GM06990 (cell line): ENCODE measurements at regions not wholly inside any gene's neighbourhood (a gene's known extent, or its start where the extent isn't known, plus 50 kb on each side); places are given as distances from the start of the nearest gene placed in this dataset.
"Not testable (repeated sequence)": the region's sequence is repeated elsewhere in the genome, so short reads cannot be mapped to it uniquely, and the experiment has no call there.

ENCODE experiments used
- DNase-seq: peaks from one replicate; pipeline ENCODE4 v3.0.0-alpha.2; 2011; ENCODE audit not compliant: insufficient read length; ENCODE audit errors: extremely low read depth
- H3K27me3 ChIP-seq: replicated peaks from 2 replicates; pipeline ENCODE4 v1.6.0; 2011; ENCODE audit warnings: low read length; ENCODE audit not compliant: control insufficient read depth, insufficient read depth
- H3K36me3 ChIP-seq: 2 replicates; pipeline ENCODE4 v1.5.1; 2011; ENCODE audit warnings: low read length; ENCODE audit not compliant: control insufficient read depth, insufficient read depth
- H3K4me3 ChIP-seq: replicated peaks from 2 replicates; pipeline ENCODE4 v1.5.1; 2011; ENCODE audit warnings: low read depth, mild to moderate bottlenecking, control low read depth, low read length
- TF ChIP-seq, protein P1 (sequence below): IDR thresholded peaks from 2 replicates; pipeline ENCODE4 v1.5.1; 2011; ENCODE audit warnings: low read length, control low read depth, mild to moderate bottlenecking, inconsistent platforms; ENCODE audit not compliant: insufficient read depth, poor library complexity, severe bottlenecking

DNA sequence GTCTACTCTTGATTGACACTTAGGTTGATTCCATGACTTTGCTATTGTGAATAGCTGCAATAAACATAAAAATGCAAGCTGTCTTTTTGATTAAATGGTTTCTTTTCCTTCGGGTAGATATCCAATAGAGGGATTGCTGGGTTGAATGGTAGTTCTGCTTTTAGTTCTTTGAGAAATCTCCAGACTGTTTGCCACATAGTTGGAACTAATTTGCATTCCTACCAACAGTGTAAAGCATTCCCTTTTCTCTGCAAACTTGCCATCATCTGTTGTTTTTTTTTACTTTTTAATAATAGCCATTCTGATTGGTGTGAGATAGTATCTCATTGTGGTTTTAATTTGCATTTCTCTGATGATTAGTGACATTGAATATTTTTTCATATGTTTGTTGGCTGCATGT lies 122.2 kb upstream of the PRKG2 start:
- H3K4me3 ChIP-seq = no peak overlapping the region
- TF ChIP-seq, protein P1, sequence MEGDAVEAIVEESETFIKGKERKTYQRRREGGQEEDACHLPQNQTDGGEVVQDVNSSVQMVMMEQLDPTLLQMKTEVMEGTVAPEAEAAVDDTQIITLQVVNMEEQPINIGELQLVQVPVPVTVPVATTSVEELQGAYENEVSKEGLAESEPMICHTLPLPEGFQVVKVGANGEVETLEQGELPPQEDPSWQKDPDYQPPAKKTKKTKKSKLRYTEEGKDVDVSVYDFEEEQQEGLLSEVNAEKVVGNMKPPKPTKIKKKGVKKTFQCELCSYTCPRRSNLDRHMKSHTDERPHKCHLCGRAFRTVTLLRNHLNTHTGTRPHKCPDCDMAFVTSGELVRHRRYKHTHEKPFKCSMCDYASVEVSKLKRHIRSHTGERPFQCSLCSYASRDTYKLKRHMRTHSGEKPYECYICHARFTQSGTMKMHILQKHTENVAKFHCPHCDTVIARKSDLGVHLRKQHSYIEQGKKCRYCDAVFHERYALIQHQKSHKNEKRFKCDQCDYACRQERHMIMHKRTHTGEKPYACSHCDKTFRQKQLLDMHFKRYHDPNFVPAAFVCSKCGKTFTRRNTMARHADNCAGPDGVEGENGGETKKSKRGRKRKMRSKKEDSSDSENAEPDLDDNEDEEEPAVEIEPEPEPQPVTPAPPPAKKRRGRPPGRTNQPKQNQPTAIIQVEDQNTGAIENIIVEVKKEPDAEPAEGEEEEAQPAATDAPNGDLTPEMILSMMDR = no peak
- H3K36me3 ChIP-seq = no peaks in the 10 kb centered on the region
- no peak for DNase-seq
- no peaks in the 10 kb centered on the region for H3K27me3 ChIP-seq

DNA sequence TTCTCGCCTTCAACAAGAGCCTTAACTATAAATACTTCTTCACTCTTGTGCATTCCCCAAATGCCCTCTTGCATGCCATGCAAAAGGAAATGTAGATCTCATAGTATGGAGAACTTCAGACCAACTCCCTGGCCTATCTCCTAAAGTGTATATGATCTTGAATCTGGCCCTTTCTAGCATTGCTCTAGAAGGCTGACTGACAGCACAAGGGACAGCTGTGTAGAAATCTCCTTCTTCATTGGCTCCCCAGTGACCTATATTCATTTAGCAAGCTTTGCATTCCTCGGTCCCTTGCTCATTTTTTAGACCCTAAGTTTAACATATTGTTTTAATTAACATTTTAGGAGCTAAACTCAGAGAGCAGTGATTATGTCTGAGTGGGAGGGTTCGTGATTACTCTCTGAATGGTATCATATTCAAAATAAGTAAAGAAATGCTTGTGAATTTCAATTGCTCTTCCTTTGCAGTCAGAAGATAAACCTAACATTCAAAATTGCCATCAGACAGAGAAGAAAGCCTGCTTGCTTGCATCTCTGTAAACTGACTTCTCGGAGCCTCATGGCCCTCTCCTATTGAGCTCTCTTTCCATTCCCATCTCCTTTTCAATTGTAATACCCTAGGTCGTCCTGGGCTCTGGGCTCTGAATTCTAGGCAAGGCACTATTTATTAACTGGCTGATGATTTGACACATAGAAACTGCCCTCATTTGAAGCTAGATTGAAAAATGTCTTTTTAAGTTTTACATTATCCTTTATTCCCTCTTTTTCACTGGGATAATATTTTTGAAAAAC lies 120.3 kb upstream of the PRKG2 start:
- no peaks in the 10 kb centered on the region for H3K36me3 ChIP-seq
- H3K4me3 ChIP-seq = no peak overlapping the region
- no peak for DNase-seq
- TF ChIP-seq, protein P1 = no peak
- no peaks in the 10 kb centered on the region for H3K27me3 ChIP-seq

DNA sequence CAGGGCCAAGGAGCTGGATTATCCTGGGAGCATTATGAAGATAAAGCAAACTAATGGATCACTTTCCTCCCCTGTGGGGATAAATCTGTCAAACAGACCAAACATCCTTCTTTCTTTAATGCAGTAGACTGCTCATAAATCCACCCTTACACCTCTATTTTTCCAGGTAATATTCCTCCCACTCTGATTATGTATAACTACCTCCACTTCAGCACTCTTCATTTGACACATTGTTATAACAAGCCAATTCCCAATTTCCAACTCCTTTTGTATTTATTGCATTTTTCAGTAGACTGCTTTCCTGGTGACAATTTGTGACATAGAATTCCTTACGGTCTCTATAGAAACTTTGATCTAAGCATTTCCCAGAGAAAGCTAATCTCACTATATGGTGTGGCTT lies 115.0 kb upstream of the PRKG2 start:
- Histone ChIP-seq H3K4me3 (no peak overlapping the region), H3K27me3 (no peaks in the 10 kb centered on the region), H3K36me3 (no peaks in the 10 kb centered on the region)
- DNase-seq = no peak
- TF ChIP-seq, protein P1 = no peak

DNA sequence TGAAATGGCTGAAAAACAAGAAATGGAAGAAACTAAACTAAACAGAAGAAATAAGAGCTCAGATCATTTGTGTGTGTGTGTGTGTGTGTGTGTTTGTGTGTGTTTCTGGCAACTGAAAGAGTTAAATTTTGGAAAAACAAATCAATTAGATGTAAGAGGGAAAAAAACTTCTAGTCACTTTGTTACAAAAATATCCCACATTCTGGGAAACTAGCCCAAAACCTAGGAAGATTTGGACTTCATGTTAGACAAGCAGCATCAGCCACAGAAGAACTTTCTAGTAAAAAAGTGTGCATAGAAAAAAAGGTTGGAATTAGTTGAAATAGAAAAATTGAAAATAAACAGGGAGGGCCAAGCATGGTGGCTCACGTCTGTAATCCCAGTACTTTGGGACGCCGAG lies 111.6 kb upstream of the PRKG2 start:
- Histone ChIP-seq H3K27me3 (no peaks in the 10 kb centered on the region), H3K4me3 (no peak overlapping the region), H3K36me3 (no peaks in the 10 kb centered on the region)
- TF ChIP-seq, protein P1 = no peak
- no peak for DNase-seq

DNA sequence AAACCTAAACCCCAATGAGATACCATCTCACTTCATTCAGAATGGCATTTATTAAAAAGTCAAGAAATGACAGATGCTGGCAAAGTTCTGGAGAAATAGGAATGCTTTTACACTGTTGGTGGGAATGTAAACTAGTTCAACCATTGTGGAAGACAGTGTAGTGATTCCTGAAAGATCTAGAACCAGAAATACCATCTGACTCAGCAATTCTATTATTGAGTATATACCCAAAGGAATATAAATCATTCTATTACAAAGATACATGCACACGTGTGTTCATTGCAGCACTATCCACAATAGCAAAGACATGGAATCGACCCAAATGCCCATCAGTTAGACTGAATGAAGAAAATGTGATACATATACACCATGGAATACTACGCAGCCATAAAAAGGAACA lies 109.6 kb upstream of the PRKG2 start:
- not testable (repeated sequence) for H3K36me3 ChIP-seq, DNase-seq

GRCh38 chr4:81319657-81320056 lies 104.6 kb upstream of the PRKG2 start:
- Histone ChIP-seq H3K36me3 (no peaks in the 10 kb centered on the region), H3K27me3 (no peaks in the 10 kb centered on the region), H3K4me3 (no peak overlapping the region)
- DNase-seq = no peak
- TF ChIP-seq, protein P1 = no peak

More for the DNA sequence above, 109.6 kb upstream of the PRKG2 start:
- not testable (repeated sequence) for H3K27me3 ChIP-seq, H3K4me3 ChIP-seq
